Pulmonary artery endothelial cell (primary cell): ENCODE measurements at regions not wholly inside any gene's neighbourhood (a gene's known extent, or its start where the extent isn't known, plus 50 kb on each side); places are given as distances from the start of the nearest gene placed in this dataset.
"Not testable (repeated sequence)": the region's sequence is repeated elsewhere in the genome, so short reads cannot be mapped to it uniquely, and the experiment has no call there.

ENCODE experiments used
- DNase-seq: peaks from one replicate; pipeline ENCODE4 v3.0.0-alpha.2; 2011; ENCODE audit warnings: low read depth, low spot score

DNA sequence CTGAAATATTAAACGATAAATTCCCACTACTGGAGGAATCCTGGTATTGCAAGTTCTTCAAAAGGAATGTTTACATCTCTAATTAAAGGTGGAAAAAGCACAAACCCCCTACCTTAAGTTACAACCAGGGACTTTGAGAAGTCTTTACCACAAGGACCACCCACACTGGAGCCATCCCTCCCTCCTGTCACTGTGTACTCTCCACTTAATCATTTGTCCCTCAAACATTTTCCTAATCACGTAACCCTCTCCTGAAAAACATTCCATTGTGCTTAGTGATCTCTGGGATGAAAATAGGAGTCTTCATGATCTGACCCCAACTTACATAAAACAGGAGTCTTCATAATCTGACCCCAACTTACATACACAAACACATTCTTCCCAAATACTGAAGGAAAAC is 85.7 kb downstream of the SUCLG1 start:
- DNase-seq = no peak

DNA sequence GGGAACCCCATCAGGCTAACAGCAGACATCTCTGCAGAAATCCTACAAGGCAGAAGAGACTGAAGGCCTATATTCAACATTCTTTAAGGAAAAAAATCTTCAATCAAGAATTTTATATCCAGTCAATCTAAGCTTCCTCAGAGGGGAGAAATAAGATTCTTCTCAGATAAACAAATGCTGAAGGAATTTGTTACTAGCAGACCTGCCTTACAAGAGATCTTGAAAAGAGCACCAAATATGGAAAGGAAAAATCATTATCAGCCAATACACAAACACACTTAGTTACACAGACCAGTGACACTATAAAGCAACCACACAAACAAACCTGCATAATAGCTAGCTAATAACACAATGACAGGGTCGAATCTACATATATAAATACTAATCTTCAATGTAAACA is 96.5 kb downstream of the SUCLG1 start:
- DNase-seq = no peak

DNA sequence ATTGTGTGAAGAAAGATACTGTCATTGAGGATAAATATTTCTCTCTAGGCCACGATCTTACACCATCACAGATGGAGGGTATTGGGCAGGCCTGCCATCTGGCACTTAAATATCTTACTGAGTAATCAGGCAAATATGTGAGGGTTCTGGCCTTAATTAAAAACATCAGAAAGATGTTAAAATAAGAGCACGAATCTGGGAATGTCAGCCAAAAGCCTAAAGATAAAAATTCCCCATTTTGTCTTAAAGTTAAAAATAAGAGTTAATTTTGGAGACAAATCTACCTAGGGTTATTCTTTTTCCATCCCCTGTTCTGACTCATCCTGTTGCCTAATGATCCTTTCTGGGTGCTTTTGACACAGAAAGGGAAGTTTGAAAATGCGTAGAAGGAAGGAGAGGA is 121.0 kb downstream of the SUCLG1 start:
- no peak for DNase-seq

DNA sequence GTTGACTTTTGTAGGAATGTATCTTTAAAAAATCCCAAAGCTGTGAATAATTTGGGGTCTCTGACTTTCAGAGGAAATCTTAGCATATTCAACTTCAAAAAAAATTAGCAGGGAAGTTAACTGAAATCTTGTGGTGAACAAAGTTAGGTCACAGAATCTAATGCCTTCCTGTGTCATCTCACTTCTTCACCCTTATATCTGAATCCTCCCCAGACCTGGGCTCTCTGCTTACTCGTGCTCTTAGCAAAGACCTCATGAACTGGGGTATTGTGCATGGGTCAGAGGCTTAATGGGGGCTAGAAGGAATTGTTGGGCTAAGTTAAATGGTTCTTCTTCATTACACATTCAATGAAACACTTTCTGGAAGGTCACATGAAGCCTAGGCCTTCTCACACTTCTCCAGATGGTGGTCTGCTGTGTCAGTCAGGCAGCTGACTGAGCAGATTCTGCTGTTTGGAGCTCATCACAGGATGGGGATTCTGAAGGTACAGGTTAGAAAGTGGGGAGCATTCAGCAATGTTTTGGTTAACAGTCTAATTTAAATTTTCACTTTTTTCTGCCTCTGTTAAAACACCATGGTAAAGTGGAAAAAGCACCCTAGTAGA is 131.3 kb downstream of the SUCLG1 start:
- DNase-seq = no peak

DNA sequence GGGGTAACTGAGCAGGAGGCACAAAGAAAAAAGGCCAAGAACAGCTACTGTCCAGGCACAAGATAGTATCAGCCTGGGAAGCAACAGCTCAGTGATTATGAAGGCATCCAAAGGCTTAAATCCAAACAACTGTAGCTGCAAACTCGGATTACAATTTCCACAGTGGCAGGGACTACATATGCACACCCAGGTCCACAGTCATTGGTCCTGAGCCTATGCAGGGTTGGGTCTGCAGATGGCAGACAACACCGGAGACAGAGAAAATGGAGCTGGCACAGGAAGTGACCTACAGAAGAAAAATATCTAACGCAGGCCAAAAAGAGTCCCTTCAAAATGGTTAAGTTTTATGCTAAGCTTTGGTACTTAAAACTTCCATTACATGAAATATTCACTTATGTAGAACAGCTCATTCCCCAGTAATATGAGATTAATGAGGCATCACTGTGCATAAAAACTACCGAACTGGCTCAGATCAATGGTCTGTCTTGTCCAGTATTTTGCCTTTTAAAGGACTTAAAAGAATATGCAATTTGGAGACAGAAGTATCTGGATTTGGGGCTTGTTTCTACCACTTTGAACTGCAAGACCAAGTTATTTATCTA is 132.1 kb downstream of the SUCLG1 start:
- DNase-seq = no peak

DNA sequence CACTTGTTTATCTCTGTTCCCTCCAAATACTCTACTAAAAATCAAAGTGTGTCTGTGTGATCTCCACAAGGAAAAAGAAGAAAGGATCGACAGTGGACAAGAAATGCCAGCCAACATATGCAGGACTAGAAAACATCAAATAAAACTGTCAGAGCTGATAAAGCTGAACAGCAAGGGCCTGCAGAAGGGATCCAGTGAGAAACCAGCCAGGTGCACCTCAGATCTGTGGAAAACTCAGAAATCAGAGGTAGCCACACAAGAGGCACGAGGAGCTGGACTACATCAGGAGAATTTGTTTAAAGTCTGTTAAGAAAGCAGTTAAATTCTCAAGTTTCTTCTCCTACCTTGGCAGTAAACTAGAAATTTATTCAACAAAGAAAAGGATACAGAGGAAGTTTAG is 135.2 kb downstream of the SUCLG1 start:
- DNase-seq = no peak

DNA sequence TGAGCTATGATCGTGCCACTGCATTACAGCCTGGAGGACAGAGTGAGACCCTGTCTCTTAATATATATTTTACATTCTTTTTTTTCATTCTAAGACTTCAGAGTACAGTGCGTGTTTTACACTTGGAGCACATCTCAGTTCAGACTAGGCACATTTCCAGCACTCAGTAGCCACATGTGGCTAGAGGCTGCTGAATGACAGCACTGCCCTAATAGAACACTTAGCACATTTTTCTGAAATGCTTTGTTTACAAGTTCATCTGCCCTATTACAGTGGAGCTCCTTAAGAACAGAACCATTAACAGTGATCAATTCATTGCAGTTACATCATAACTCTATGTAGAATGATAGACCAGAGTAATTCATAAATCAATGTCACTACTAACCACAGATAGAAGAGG is 138.1 kb downstream of the SUCLG1 start:
- DNase-seq = no peak

DNA sequence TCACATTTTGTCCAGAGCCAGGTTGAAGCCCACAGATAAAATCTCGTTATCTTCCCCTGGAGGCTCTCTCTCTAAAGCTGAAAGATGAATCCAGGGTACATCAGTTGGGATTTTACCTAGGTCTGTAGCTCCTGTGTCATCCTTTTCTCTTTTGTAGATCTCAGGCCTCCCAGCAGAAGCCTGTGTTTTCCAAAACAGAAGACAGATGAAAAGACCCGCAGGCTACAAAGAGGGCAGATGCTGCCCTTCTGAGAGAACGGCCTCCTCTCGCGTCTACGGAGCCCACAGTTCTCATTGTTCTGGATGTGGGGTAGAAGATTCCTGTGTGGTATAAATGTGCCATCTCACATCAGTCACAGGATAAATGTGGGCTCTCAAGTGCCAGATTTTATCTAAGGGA is 139.5 kb downstream of the SUCLG1 start:
- DNase-seq = no peak

DNA sequence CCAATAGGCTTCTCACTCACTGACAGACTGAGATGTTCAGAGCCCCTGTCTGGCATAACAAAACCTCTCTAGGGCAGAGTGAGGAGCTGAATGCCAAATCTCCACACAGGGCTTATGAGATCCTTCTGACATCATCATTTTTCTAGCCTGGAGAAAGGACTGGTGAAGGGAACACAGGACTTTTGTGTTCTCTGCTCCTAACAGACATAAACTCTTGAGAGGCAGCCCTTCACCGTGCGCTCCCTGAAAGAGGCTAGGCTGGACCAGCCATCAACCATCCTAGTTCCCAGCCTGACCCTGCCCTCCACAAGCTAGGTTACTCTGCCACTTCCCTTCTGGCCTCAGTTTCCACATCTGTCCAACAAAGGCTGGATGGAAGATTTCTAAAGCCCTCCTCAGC is 141.9 kb downstream of the SUCLG1 start:
- no peak for DNase-seq

DNA sequence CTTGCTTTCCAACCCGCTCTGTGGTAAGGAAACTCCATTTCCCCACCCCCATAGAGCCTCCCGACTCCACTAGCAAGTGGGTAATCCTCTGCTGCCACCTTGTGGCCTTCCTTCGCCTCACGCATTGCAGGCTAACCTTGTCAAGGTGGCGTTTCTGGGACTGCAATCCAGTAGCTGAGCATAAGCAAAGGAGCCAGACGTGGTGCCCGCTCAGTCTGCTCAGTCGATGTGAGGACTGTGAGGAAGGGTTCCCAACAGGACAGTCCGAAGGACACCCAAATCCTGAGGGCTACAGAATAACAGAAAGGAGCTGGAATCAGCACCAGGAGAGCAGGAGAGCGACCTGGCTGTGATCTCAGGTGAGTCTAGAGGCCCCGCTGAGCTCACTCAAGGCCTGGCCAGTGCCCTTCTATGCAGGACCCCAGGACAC is 144.2 kb downstream of the SUCLG1 start:
- peak; percentile 27 for DNase-seq

DNA sequence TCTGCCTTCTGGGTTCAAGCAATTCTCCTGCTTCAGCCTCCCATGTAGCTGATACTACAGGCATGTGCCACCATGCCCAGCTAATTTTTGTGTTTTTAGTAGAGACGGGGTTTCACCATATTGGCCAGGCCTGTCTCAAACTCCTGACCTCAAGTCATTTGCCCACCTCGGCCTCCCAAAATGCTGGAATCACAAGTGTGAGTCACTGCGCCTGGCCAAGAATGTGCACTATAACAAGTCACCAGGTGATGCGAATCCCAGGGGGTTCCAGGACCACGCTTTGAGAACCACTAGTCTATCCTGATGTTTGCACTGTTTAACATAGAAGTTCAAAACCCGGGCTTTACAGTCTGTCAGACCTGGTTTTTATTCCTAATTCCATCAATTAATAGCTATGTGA is 144.8 kb downstream of the SUCLG1 start:
- DNase-seq = no peak

DNA sequence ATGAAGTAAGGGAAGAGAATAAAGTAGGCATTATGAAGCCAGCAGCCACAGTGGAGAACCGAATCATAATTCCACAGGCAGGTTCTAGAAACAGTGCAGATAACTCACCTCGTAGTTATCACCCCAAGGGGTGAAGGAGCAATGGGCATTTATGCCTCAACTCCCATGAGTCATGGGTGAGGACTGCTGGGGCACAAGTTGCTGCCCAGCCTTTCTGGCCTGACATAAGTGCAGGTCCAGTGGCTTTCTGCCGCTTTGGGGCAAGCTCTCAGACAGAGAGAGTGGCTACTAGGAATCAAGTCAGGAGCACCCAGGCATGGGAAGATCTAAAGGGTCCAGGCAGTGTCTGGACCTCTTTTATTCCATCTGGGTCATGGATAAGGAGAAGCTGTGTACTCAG is 149.8 kb downstream of the SUCLG1 start:
- no peak for DNase-seq

DNA sequence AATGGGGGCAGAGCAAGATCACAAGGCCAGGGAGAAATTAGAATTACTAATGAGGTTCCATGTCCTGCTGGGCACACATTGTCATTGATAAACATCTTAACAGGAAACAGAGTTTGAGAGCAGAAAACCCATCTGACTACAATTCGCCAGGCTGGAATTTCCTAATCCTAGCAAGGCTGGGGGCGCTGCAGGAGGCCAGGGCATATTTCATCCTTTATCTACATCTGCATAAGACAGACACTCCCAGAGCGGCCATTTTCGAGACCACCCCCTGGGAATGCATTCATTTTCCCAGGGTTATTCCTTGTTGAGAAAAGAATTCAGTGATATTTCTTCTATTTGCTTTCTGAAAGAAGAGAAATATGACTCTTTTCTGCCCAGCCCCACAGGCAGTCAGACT is 152.7 kb downstream of the SUCLG1 start:
- DNase-seq = no peak

DNA sequence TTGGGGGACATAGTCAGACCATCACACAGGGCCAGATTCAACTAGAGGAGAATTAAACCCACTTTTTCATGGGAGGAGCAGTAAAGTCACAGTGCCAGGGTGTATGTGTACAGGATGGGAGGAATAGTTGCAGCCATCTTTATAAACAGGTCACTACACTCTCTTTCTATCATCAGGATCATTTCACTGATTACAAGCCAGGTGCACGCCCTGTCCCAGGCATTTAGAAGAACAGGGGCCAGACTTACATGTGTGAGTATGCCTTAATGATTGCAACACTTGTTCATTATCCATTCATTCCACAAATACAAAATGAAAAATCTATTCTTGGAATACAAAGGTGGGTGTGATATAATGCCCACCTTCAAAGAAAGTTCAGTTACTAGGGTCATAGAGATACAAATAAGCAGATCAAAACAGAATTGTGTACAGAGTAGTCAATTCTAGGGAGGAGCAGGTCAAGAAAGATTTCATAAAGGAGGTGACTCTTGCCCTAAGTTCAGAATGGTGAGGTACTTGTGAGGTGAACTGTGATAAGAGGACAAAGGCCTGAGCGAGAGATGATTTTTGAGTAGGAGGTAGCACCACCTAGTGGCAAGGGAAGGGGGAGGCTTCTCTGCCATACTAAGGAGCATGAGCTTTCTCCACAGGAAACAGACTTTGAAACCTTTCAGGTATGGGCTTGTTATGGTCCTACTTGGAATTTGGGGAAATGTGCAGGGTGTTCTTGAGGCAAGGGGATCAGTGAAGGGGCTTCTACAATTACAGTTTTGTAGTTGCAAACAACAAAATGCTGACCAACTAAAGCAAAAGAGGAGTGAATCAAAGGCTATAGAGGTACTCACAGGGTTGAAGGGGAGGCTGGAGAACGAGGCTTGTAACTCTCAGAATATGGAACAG is 156.3 kb downstream of the SUCLG1 start:
- DNase-seq = peak; percentile 3

DNA sequence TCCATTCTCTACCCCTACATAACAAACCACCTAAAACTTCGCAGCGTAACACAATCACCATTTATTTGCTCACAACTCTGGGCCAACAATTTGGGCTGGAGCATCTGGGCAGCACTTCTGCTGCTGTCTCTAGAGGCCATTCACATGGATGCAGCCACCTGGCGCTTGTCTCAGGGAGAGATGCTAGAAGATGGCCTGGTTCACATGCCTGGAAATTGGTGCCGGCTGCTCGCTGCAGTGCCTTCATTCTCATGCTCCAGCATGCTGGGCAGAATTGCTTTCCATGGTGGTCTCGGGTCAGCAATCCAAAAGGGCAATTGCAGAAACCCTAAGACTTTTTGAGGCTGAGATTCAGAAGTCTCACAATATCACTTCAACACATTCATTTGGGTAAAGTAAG is 157.4 kb downstream of the SUCLG1 start:
- no peak for DNase-seq

DNA sequence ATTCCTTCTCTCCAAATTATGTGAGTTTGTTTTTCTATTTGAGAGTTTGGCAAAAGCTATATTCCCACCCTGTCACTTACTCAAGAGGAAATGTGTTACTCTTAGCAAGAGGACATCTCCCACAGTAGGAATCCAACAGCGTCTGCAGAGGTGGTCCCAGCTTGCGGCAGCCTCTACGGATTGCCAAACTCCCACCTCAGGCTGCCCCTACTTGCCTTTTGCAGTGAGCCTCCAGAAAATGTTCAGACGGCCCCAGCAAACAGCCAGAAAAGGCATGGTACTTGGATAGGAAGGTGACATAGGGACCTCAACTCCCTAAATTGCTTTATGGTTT is 158.4 kb downstream of the SUCLG1 start:
- no peak for DNase-seq

DNA sequence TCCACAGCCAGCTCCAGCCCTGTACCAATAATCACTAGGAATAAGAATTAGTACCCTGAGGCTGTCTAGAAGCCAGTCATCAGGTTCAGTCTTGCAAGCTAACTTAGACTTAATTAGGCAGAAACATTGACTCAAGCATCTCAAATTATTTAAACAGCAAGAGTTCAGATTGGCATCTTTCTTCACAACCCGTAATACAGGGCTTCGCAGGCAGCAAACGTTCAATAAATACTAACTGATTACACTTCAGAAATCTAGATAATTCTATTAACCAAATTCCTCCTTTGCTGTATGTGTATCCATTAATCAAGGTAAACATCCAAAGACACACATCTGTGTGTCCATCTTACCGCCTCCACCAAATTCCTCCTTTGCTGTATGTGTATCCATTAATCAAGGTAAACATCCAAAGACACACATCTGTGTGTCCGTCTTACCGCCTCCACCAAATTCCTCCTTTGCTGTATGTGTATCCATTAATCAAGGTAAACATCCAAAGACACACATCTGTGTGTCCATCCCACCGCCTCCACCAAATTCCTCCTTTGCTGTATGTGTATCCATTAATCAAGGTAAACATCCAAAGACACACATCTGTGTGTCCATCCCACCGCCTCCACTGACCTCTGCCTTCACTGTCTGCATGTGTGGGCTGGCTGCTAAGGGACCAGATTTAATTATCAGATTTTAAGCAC is 158.9 kb downstream of the SUCLG1 start:
- DNase-seq = not testable (repeated sequence)

DNA sequence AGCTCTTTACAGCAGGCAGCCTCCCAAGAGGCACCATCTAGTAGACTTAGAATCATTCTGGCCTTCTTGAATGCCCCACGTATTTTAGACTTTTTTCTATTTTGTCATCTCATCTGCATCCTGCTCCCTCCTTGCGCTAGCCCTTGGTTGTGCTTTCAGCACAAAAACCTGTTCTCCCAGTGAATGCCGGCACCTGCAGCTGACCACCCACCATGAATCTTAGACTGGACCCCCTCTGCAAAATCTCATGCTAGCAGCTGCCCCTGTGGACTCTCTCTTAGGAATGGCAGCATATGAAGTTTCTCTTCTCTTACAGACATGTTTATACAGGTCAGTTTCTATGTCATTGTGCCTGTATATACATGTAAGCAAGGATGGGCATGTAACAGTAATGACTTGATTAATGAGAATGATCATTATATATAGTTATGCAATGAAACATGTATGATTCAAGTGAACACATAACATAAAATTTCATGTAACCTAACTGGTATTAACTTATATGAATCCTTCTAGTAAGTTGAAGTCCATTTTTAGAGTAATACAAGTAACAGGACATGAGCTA is 159.8 kb downstream of the SUCLG1 start:
- no peak for DNase-seq

DNA sequence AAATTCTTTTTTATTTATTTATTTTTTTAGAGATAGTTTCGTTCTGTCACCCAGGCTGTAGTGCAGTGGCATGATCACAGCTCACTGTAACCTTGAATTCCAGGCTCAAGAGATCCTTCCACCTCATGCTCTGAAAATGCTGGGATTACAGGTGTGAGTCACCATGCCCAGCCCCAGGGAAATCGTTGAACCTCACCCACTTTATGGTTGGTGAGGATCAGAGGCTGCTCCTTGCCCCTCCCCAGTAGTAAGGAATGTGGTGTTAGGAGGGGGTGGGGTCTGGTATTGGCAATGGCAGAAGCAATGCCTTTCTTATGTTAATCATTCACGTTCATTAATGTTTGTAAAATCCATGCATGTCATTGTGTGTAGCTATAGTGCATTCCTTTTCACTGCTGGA is 161.9 kb downstream of the SUCLG1 start:
- no peak for DNase-seq

DNA sequence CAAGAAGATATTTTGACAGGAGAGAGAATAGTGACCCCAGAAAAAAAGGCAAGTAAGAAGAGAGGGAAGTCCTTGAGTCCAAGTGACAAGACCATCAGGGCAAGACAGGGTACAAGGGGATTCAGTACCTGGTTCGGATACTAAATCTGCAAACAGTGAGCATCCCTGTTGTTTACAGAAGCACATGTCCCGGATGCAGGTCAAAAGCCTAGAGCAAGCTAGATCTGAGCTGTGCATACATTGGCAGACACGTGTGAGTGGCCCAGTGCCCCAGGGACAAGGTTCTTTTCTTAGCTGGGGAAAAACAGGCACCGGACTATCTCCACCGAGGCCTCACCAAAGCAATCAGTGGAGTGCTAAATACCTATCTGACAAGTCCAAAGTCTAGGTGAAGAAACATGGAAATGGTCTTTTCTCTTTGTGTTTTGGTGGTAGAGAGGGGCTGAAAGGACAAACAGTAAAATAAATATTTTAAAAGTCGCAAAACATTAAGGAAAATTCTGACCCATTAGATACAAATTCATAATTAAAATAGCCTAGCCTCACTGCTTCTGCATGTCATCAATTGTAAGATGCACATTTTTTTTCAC is 165.2 kb downstream of the SUCLG1 start:
- no peak for DNase-seq

DNA sequence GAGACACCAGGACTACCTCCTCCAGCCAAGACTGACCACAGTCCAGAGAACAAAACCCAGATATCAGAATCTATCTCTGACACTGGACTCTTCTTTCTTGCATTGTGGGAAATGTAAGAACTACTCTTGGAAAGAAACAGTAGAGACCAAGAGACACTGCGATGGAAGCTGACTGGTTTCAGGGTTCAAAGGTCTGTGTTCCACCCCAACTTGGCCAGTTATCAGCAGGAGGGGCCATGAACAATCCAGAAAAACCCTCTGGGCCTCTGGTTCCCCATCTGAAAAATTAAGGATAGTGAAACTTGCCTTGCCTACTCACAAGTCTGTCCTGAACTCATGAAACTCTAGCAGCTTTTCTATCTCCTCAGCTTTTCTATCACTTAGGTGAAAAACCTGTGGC is 166.5 kb downstream of the SUCLG1 start:
- DNase-seq = no peak

DNA sequence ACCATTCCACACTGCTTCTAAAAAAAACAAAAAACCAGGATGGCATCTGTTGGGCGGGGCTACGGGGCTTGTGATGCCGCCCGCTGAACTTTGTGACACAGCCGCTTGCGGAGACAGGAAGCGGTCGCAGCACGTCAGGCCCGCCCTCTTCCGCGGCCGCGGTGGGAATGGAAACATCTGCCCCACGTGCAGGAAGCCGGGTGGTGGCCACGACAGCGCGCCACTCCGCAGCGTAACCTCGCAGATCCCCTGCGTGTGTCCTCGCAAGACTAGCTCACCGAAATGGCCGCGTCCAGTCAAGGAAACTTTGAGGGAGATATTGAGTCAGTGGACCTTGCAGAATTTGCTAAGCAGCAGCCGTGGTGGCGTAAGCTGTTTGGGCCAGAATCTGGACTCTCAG is 168.5 kb downstream of the SUCLG1 start:
- DNase-seq = no peak
